Duodenal mucosa (tissue), 2 donors: ENCODE measurements at regions not wholly inside any gene's neighbourhood (a gene's known extent, or its start where the extent isn't known, plus 50 kb on each side); places are given as distances from the start of the nearest gene placed in this dataset.

Source experiments
- H3K27ac ChIP-seq: one replicate; pipeline ENCODE4 v1.7.0; 2013; ENCODE audit warnings: low read depth, low read length
- H3K27me3 ChIP-seq, 2 donors: one replicate each; pipeline ENCODE4 v1.7.0; 2013; ENCODE audit warnings: low read length in 2 of 2, control low read depth in 1 of 2; ENCODE audit not compliant: insufficient read depth in 2 of 2, control insufficient read depth in 1 of 2
- H3K36me3 ChIP-seq, 2 donors: one replicate each; pipeline ENCODE4 v1.7.0; 2013; ENCODE audit warnings: low read length in 2 of 2, control low read depth in 1 of 2; ENCODE audit not compliant: insufficient read depth in 2 of 2, control insufficient read depth in 1 of 2
- H3K4me1 ChIP-seq, 2 donors: one replicate each; pipeline ENCODE4 v1.7.0; 2013; ENCODE audit warnings: low read length in 2 of 2, control low read depth in 1 of 2; ENCODE audit not compliant: insufficient read depth in 2 of 2, control insufficient read depth in 1 of 2
- H3K4me3 ChIP-seq, 2 donors: one replicate each; pipeline ENCODE4 v1.7.0; 2013; ENCODE audit warnings: low read length in 2 of 2, low read depth in 1 of 2
- H3K9ac ChIP-seq, 2 donors: one replicate each; pipeline ENCODE4 v1.7.0; 2013; ENCODE audit warnings: low read length in 2 of 2, low read depth in 1 of 2
- H3K9me3 ChIP-seq, 2 donors: one replicate each; pipeline ENCODE4 v1.7.0; 2013; ENCODE audit warnings: low read length in 2 of 2, control low read depth in 1 of 2; ENCODE audit not compliant: control insufficient read depth in 1 of 2

DNA sequence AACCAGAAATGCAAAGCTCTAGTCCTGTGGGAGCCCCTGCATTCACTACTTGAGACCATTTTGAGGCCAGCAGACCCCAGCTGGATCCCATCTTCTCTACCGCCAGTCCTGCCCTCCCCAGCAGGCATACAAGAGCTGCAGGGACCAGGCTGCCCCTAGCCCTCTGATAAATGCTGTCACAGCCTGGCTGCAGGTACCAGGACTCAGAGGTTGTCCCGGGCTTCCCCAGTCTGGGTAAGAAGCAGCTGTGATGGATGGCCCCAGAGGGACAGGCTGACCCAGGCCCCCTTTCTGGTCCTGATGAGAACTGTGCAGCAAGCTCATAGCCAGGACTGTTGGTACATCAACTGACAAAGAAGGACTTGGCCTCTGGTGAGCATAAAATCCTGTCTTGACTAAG is 132.9 kb upstream of the APCDD1 start:
- Histone ChIP-seq H3K27me3 (no peaks in the 10 kb centered on the region), H3K4me3 (no peak overlapping the region), H3K36me3 (no peaks in the 10 kb centered on the region), H3K27ac (no peak overlapping the region), H3K4me1 (no peaks in the 10 kb centered on the region), H3K9ac (no peak overlapping the region), H3K9me3 (no peaks in the 10 kb centered on the region)

DNA sequence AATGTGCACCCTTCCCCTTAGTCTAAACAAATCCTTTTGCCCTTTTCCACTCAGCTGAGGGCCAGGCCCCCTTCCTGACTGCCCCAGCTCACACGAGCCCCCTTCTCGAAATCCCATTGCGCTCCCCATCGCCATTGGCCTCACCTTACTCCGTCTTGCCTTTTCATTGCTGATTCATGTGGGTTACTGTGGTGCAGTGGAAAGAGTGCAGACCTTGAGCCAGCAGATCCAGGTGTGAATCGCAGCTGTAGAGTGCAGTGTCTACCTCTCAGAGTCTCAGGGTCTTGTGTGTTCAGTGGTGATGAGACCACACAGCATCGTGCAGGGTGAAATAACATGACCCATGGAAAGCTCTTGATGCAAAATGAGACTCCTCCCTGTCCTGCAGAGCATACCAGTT is 132.4 kb upstream of the APCDD1 start:
- Histone ChIP-seq H3K36me3 (no peaks in the 10 kb centered on the region), H3K4me3 (no peak overlapping the region), H3K27ac (no peak overlapping the region), H3K27me3 (no peaks in the 10 kb centered on the region), H3K9ac (no peak overlapping the region), H3K4me1 (no peaks in the 10 kb centered on the region), H3K9me3 (no peaks in the 10 kb centered on the region)

DNA sequence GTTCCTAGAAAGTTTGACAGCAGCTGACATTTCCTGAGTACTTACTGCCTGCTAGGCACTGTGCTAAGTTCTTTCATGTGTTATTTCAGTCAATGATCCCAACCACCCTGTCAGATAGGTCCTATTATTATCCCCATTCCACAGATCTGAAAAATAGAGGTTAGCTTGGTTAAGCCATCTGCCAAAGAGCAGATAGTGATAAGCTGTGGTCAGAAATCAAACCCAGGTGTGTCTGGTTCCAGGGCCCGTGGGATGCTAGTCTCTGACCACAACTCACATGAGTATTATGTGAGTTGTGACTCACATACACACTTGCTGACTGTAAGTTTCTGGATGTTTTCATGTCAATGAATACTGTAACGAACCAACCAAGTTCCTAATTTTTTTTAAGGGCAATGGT is 132.0 kb upstream of the APCDD1 start:
- H3K36me3 ChIP-seq, result no peaks in the 10 kb centered on the region
- no peak overlapping the region for H3K4me3 ChIP-seq
- H3K4me1 ChIP-seq, result no peaks in the 10 kb centered on the region
- no peak overlapping the region for H3K9ac ChIP-seq
- H3K9me3 ChIP-seq, result no peaks in the 10 kb centered on the region
- no peaks in the 10 kb centered on the region for H3K27me3 ChIP-seq
- H3K27ac ChIP-seq, result no peak overlapping the region

GRCh38 chr18:10329101-10329500 is 125.3 kb upstream of the APCDD1 start:
- Histone ChIP-seq H3K27me3 (no peaks in the 10 kb centered on the region), H3K36me3 (no peaks in the 10 kb centered on the region), H3K27ac (no peak overlapping the region), H3K9me3 (no peaks in the 10 kb centered on the region), H3K4me1 (no peaks in the 10 kb centered on the region), H3K9ac (no peak overlapping the region), H3K4me3 (no peak overlapping the region)

DNA sequence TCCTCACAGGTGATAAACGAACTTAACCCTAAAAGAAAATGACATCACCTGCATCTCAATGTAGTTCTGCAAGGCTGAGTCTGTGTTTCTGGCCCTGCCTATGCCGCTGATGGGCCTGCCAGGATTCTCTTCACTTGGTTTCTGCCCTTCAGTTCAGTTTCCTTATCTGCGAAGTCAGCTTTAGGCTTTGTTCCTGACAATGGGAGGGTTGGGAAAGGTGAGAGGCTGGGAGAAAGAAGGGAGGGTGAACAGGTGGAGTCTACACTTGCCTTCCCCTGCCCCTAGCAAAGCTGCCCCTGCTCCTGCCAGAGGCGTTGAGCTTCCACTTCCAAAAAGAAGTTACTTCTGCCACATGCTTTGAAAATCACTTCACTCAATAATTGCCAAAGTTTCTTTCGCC is 124.0 kb upstream of the APCDD1 start:
- H3K9me3 ChIP-seq, result no peaks in the 10 kb centered on the region
- H3K4me3 ChIP-seq, result no peak overlapping the region
- H3K36me3 ChIP-seq, result no peaks in the 10 kb centered on the region
- H3K27ac ChIP-seq, result no peak overlapping the region
- H3K27me3 ChIP-seq, result no peaks in the 10 kb centered on the region
- H3K9ac ChIP-seq, result no peak overlapping the region
- no peaks in the 10 kb centered on the region for H3K4me1 ChIP-seq

GRCh38 chr18:10332452-10332851 is 122.0 kb upstream of the APCDD1 start:
- no peaks in the 10 kb centered on the region for H3K4me1 ChIP-seq
- no peak overlapping the region for H3K4me3 ChIP-seq
- no peaks in the 10 kb centered on the region for H3K27me3 ChIP-seq
- H3K9me3 ChIP-seq, result no peaks in the 10 kb centered on the region
- no peak overlapping the region for H3K9ac ChIP-seq
- H3K27ac ChIP-seq, result no peak overlapping the region
- H3K36me3 ChIP-seq, result no peaks in the 10 kb centered on the region

GRCh38 chr18:10336749-10337350 is 117.6 kb upstream of the APCDD1 start:
- Histone ChIP-seq H3K27me3 (no peaks in the 10 kb centered on the region), H3K4me1 (no peaks in the 10 kb centered on the region), H3K9ac (no peak overlapping the region), H3K36me3 (no peaks in the 10 kb centered on the region), H3K9me3 (no peaks in the 10 kb centered on the region), H3K4me3 (no peak overlapping the region), H3K27ac (no peak overlapping the region)

DNA sequence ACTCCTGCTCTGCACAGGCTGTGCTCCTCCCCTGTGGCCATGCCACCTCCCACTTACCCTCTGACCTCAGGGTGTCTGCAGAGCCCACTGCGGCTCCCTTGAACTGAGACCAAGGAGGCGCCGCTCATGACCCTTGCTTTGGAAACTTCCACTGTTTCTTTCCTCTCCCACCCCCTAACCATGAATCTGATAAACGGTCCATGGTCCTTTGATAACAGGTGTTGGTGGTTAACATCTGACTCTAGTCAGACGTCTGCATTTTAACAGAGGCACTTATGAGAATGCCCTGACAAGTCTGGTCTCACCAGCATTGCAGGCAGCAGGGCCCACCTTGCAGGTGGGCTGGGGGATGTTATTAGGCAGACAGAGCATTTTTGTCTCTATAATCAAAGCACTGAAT is 113.6 kb upstream of the APCDD1 start:
- H3K27ac ChIP-seq, result no peak overlapping the region
- H3K9me3 ChIP-seq, result no peaks in the 10 kb centered on the region
- H3K4me1 ChIP-seq, result no peaks in the 10 kb centered on the region
- no peak overlapping the region for H3K4me3 ChIP-seq
- H3K36me3 ChIP-seq, result no peaks in the 10 kb centered on the region
- H3K9ac ChIP-seq, result no peak overlapping the region
- no peaks in the 10 kb centered on the region for H3K27me3 ChIP-seq

- no peak overlapping the region for H3K4me3 ChIP-seq
- H3K4me1 ChIP-seq, result no peaks in the 10 kb centered on the region
- H3K27me3 ChIP-seq, result no peaks in the 10 kb centered on the region
- no peak overlapping the region for H3K9ac ChIP-seq
- no peaks in the 10 kb centered on the region for H3K9me3 ChIP-seq
- no peak overlapping the region for H3K27ac ChIP-seq
- no peaks in the 10 kb centered on the region for H3K36me3 ChIP-seq
Measured at GRCh38 chr18:10343778-10344177, 110.7 kb upstream of the APCDD1 start.

DNA sequence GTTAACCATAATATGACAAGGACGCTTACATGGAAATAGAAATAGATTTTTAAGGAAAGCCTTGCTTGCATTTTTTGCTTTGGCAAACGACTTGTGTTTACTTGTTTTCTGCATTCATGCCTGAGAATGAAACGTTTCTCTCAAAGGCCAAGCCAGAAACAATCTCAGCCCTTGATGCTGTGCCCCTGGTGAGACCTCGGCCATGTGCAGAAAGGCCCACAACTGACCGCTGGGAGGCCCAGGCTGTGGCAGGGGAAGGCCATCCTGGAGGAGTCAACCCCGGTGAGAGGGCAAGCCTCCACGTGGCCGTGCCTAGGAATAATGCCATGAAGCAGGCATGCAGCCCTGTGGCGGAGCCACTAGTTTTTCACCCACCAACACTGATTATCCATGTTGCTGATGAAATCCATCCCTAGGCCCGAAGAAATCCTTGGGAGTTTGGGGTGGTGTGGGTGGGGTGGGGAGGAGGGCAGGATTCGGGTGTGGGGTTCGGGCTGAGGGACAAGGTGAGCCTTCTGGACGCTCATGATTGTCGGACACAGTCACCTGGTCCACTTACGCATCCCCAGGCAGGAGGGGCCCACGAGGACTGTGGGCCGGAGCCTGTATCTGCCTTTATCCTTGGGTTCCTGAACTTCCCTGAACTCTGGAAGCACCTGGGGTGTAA is 107.6 kb upstream of the APCDD1 start:
- Histone ChIP-seq H3K27ac (no peak overlapping the region), H3K36me3 (no peaks in the 10 kb centered on the region), H3K9ac (no peak overlapping the region), H3K27me3 (no peaks in the 10 kb centered on the region), H3K4me3 (no peak overlapping the region), H3K9me3 (no peaks in the 10 kb centered on the region), H3K4me1 (no peaks in the 10 kb centered on the region)
